Suprapubic skin (tissue), 4 donors: ENCODE measurements at regions not wholly inside any gene's neighbourhood (a gene's known extent, or its start where the extent isn't known, plus 50 kb on each side); places are given as distances from the start of the nearest gene placed in this dataset.

Source experiments
- CTCF ChIP-seq, 2 donors: fragments of 200-600 bp in 1 of 2; fragments of 450-650 bp in 1 of 2; sonication (generic) in 1 of 2; IDR thresholded peaks; one replicate each; pipeline ENCODE4 v1.5.1; 2016 to 2019; ENCODE audit warnings: antibody characterized with exemption in 2 of 2, mild to moderate bottlenecking in 1 of 2, moderate library complexity in 1 of 2
- EP300 ChIP-seq: sonication (generic); formaldehyde crosslinking; IDR thresholded peaks from one replicate; pipeline ENCODE4 v1.6.1; 2017; ENCODE audit warnings: antibody characterized with exemption
- POLR2A ChIP-seq, 2 donors: fragments of 450-650 bp; IDR thresholded peaks; one replicate each; pipeline ENCODE4 v1.6.1; 2017; ENCODE audit warnings: antibody characterized with exemption in 2 of 2, mild to moderate bottlenecking in 2 of 2, moderate library complexity in 2 of 2
- POLR2AphosphoS5 ChIP-seq, 3 donors: sonication (generic); formaldehyde crosslinking; IDR thresholded peaks; one replicate each; pipeline ENCODE4 v1.6.1; 2017; ENCODE audit warnings: antibody characterized with exemption in 3 of 3

- TF ChIP-seq CTCF (IDR thresholded peaks at IDR 0.05) (no peak), POLR2AphosphoS5 (IDR thresholded peaks at IDR 0.05) (no peak), POLR2A (IDR thresholded peaks at IDR 0.05) (no peak), EP300 (no peak)
Observed at GRCh38 chr1:218970397-218970990, 203.2 kb upstream of the LYPLAL1 start.
